A673 (cell line): ENCODE measurements at regions not wholly inside any gene's neighbourhood (a gene's known extent, or its start where the extent isn't known, plus 50 kb on each side); places are given as distances from the start of the nearest gene placed in this dataset.

ENCODE experiments used
- BruUV-seq: library from RNA; stranded (reverse); fragments of 400-500 nt; replicated peaks from 2 replicates; lab custom pipeline; 2021; lab: Mats Ljungman, UMichigan
- CTCF ChIA-PET: fragments of 300-600 bp; sonication (Branson Sonifier 250); formaldehyde crosslinking; loops from one replicate; lab custom pipeline; 2022; ENCODE audit warnings: antibody characterized with exemption; lab: Charles Lee
- POLR2A ChIA-PET: fragments of 300-600 bp; sonication (Branson Sonifier 250); formaldehyde crosslinking; loops from one replicate; lab custom pipeline; 2022; ENCODE audit warnings: antibody characterized with exemption; ENCODE audit not compliant: low non-redundant PET; lab: Charles Lee
- DNase-seq: peaks from one replicate; pipeline ENCODE4 v3.0.0-alpha.2; 2015; ENCODE audit warnings: low spot score
- H3K27ac ChIP-seq: fragments of 200-600 bp; sonication (generic); 2 replicates; pipeline ENCODE4 v1.5.1; 2016; ENCODE audit warnings: mixed run types, low read depth, mild to moderate bottlenecking, mixed read lengths, antibody characterized with exemption, low read length; ENCODE audit not compliant: poor library complexity, severe bottlenecking
- H3K27me3 ChIP-seq: fragments of 200-600 bp; sonication (generic); replicated peaks from 2 replicates; pipeline ENCODE4 v1.6.1; 2017; ENCODE audit warnings: mixed run types, low read depth, mild to moderate bottlenecking, mixed read lengths, antibody characterized with exemption, low read length; ENCODE audit not compliant: insufficient read depth, poor library complexity
- H3K36me3 ChIP-seq: fragments of 200-600 bp; sonication (generic); 2 replicates; pipeline ENCODE4 v1.6.1; 2016; ENCODE audit warnings: mixed run types, mild to moderate bottlenecking, mixed read lengths, antibody characterized with exemption, low read length; ENCODE audit not compliant: insufficient read depth, poor library complexity, severe bottlenecking
- H3K4me1 ChIP-seq: fragments of 200-600 bp; sonication (generic); 2 replicates; pipeline ENCODE4 v1.6.1; 2017; ENCODE audit warnings: mixed run types, mild to moderate bottlenecking, mixed read lengths, antibody characterized with exemption, low read length; ENCODE audit not compliant: insufficient read depth, poor library complexity, severe bottlenecking
- H3K4me3 ChIP-seq: fragments of 200-600 bp; sonication (generic); 2 replicates; pipeline ENCODE4 v1.5.1; 2016; ENCODE audit warnings: low read depth, mixed run types, mild to moderate bottlenecking, mixed read lengths, low read length; ENCODE audit not compliant: poor library complexity, severe bottlenecking
- H3K9me3 ChIP-seq: fragments of 200-600 bp; sonication (generic); 2 replicates; pipeline ENCODE4 v1.6.1; 2016; ENCODE audit warnings: mixed run types, low read depth, mild to moderate bottlenecking, mixed read lengths, antibody characterized with exemption, low read length; ENCODE audit not compliant: poor library complexity, severe bottlenecking
- EZH2 ChIP-seq: fragments of 200-600 bp; sonication (generic); IDR thresholded peaks from 2 replicates; pipeline ENCODE4 v1.6.1; 2017; ENCODE audit warnings: borderline replicate concordance, low read depth, mild to moderate bottlenecking, mixed read lengths, antibody characterized with exemption, low read length; ENCODE audit not compliant: poor library complexity, severe bottlenecking
- intact Hi-C: fragments of 100-400 bp; cut with micrococcal nuclease; formaldehyde crosslinking; loops from one replicate; pipeline ENCODE4 v1.10.0; 2022; ENCODE audit not compliant: unreplicated experiment
- TF ChIP-seq, protein P1 (sequence below): fragments of 300-800, 200-600 bp; sonication (generic); conservative IDR thresholded peaks from 2 replicates; pipeline ENCODE4 v1.5.1; 2017; ENCODE audit warnings: low read depth, mild to moderate bottlenecking, antibody characterized with exemption, low read length, moderate library complexity, mixed read lengths

DNA sequence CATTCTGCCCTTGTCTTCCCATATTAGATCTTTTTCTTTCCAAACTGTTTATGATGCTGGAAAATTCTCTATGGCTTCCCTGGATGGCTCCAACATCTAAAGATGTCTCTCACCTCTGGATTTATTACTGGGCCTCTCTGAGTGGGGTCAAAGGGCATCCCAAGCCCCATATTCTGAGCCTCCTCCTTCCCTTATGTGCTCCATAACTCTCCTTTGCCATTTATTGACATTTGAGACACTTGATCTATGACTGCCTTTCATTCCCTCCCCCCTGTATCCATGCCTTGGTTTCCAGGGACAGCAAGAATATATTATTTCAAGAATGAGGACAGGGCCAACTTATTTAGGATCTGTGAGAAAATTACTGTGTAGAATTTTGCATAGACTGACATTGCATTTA, 369.3 kb upstream of the ONECUT1 start:
- Histone ChIP-seq H3K27me3 (no peaks in the 10 kb centered on the region), H3K9me3 (no peaks in the 10 kb centered on the region), H3K36me3 (no peaks in the 10 kb centered on the region), H3K4me3 (no peak overlapping the region), H3K4me1 (no peaks in the 10 kb centered on the region), H3K27ac (no peak overlapping the region)
- BruUV-seq: no TSS peak
- ChIA-PET CTCF (no interaction called here), POLR2A (no interaction called here)
- intact Hi-C loops: no loop called here
- TF ChIP-seq, protein P1, sequence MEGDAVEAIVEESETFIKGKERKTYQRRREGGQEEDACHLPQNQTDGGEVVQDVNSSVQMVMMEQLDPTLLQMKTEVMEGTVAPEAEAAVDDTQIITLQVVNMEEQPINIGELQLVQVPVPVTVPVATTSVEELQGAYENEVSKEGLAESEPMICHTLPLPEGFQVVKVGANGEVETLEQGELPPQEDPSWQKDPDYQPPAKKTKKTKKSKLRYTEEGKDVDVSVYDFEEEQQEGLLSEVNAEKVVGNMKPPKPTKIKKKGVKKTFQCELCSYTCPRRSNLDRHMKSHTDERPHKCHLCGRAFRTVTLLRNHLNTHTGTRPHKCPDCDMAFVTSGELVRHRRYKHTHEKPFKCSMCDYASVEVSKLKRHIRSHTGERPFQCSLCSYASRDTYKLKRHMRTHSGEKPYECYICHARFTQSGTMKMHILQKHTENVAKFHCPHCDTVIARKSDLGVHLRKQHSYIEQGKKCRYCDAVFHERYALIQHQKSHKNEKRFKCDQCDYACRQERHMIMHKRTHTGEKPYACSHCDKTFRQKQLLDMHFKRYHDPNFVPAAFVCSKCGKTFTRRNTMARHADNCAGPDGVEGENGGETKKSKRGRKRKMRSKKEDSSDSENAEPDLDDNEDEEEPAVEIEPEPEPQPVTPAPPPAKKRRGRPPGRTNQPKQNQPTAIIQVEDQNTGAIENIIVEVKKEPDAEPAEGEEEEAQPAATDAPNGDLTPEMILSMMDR: no peak
- no peak for TF ChIP-seq EZH2
- DNase-seq: no peak

DNA sequence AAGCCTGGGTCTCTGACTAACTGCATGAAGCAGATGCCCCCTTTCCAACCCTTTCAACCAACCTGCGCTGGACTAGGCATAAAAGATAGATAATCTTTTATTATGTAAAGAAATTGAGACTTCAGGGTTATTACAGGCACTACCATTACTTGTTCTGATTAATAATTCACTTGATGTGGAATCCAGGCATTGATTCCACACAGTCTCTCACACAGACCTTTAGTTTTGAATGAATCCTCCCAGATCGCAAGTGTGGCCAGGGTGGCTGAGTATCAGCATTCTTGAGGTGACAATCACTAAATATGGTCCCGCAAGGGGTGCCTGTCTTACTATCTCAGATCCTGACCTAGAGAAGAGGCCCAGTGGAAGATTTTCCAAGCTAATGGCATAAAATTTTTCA, 368.9 kb upstream of the ONECUT1 start:
- no peak for DNase-seq
- intact Hi-C loops: no loop called here
- ChIA-PET CTCF (no interaction called here), POLR2A (no interaction called here)
- Histone ChIP-seq H3K36me3 (no peaks in the 10 kb centered on the region), H3K27ac (no peak overlapping the region), H3K4me3 (no peak overlapping the region), H3K9me3 (no peaks in the 10 kb centered on the region), H3K4me1 (no peaks in the 10 kb centered on the region), H3K27me3 (no peaks in the 10 kb centered on the region)
- no TSS peak for BruUV-seq
- TF ChIP-seq EZH2: no peak
- TF ChIP-seq, protein P1: no peak

DNA sequence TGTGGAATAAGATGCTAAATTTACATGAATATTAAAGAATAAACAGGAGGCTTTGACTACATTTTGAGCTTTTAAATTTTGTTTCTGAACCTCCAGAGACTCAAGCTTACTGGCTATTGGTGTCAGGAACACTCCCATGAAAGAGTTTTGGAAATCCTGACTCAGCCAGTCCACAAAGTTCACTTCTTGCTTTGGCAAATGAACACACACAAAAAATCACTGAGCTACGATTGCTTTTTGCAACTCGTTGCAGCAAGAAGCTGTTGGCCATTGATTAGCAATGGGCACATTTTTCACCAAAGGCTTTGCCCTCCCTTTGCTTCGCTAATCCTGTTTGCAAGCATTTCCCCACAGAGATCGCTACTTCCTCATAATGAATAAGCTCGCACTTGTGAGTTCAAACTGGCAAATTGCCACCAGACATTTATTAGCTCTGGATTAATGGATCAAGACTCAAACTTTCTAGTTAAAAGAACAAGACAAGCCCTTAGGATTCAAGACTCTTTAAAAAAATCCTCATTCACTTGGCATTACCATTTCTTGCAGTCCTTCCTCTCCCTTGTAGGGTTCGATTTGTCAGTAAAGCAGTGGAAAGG, 343.2 kb upstream of the ONECUT1 start:
- intact Hi-C loops: no loop called here
- TF ChIP-seq, protein P1: no peak
- no peak for TF ChIP-seq EZH2
- no peak overlapping the region for H3K27ac ChIP-seq
- no peaks in the 10 kb centered on the region for H3K36me3 ChIP-seq
- peaks cover 8% of the 10 kb centered on the region for H3K9me3 ChIP-seq
- H3K27me3 ChIP-seq: no peaks in the 10 kb centered on the region
- CTCF ChIA-PET: no interaction called here
- no TSS peak for BruUV-seq
- POLR2A ChIA-PET: no interaction called here
- H3K4me3 ChIP-seq: no peak overlapping the region
- DNase-seq: no peak
- no peaks in the 10 kb centered on the region for H3K4me1 ChIP-seq
